Activated CD8-positive, alpha-beta T cell treated with anti-CD3 and anti-CD28 coated beads, Interleukin-2, amount 10 ng/mL, durations not matched to agents 7 days and 5 days (primary cell): ENCODE measurements at regions not wholly inside any gene's neighbourhood (a gene's known extent, or its start where the extent isn't known, plus 50 kb on each side); places are given as distances from the start of the nearest gene placed in this dataset.

Source experiments
- ATAC-seq: fragments of 150-1000 bp; cut with Tn5 transposase; one replicate; pipeline ENCODE4 v1.10.0; 2021; ENCODE audit warnings: moderate library complexity
- CTCF ChIA-PET: fragments of 350-600 bp; sonication (Branson Sonifier 250); formaldehyde crosslinking; loops from one replicate; lab custom pipeline; 2021; ENCODE audit warnings: antibody characterized with exemption; lab: Charles Lee
- POLR2A ChIA-PET: fragments of 350-600 bp; sonication (Branson Sonifier 250); formaldehyde crosslinking; loops from one replicate; lab custom pipeline; 2021; ENCODE audit warnings: antibody characterized with exemption; lab: Charles Lee
- DNase-seq: peaks from one replicate; pipeline ENCODE4 v3.0.0-alpha.2; 2020
- H3K27ac Mint-ChIP-seq: one replicate; pipeline ENCODE4 v1.8.0; 2021; ENCODE audit warnings: mild to moderate bottlenecking, mixed read lengths
- H3K27me3 Mint-ChIP-seq: one replicate; pipeline ENCODE4 v1.8.0; 2021; ENCODE audit warnings: low read depth, mixed read lengths
- H3K36me3 Mint-ChIP-seq: one replicate; pipeline ENCODE4 v1.8.0; 2021; ENCODE audit warnings: low read depth, mixed read lengths
- H3K4me1 Mint-ChIP-seq: one replicate; pipeline ENCODE4 v1.8.0; 2021; ENCODE audit warnings: low read depth, mixed read lengths
- H3K4me3 Mint-ChIP-seq: one replicate; pipeline ENCODE4 v1.8.0; 2021; ENCODE audit warnings: mild to moderate bottlenecking, mixed read lengths
- H3K9me3 Mint-ChIP-seq: one replicate; pipeline ENCODE4 v1.8.0; 2022; ENCODE audit warnings: mixed read lengths; ENCODE audit not compliant: insufficient read depth

DNA sequence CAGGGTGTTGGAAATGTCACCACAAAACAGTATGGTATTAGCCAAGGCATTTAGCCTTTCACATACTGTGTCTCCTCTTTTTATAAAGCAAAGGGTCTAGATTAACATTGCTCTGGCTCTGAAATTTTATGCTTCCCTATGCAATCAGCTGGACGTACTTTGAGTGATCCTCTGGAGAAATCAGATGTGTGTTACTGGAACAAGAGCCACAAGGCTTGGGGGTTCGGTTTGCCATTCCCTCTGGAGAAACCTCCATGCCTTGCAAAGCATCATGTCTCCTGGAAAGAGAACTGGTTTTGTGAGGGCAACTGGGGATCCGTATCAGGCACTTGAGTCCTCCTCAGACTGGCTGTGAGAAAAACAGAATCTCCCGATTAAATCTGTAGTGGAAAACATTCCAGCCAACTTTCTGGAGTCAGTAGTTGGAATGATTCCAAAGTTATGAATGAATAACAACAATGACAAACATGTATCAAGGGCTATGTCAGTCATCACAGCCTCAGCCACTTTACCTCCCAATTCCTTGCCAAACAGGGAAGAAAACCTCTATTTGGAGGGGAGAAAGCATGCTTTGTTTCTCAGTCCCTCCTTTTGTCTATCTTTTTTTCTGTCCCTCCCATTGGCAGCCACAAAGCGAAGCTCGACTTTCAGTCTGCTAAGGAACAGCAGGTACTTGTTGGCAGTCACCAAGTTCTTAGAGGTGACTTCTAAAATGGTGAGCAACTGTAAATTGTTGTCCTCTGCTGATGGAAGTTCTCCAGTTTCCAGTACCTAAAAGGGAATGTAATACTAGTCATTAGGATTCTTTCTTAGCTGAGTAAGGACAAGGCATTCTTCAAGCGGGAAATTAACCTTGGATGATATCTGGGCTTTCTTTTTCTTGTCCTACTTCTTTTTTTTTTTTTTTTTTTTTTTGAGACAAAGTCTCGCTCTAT is 864.8 kb upstream of the AUTS2 start:
- peaks cover 15% of the 10 kb centered on the region for H3K9me3 Mint-ChIP-seq
- H3K36me3 Mint-ChIP-seq, result no peaks in the 10 kb centered on the region
- H3K4me1 Mint-ChIP-seq, result no peaks in the 10 kb centered on the region
- ATAC-seq (no peak), DNase-seq (no peak)
- POLR2A ChIA-PET, result no interaction called here
- no peak overlapping the region for H3K27ac Mint-ChIP-seq
- no peak overlapping the region for H3K4me3 Mint-ChIP-seq
- no peaks in the 10 kb centered on the region for H3K27me3 Mint-ChIP-seq
- CTCF ChIA-PET, result no interaction called here

DNA sequence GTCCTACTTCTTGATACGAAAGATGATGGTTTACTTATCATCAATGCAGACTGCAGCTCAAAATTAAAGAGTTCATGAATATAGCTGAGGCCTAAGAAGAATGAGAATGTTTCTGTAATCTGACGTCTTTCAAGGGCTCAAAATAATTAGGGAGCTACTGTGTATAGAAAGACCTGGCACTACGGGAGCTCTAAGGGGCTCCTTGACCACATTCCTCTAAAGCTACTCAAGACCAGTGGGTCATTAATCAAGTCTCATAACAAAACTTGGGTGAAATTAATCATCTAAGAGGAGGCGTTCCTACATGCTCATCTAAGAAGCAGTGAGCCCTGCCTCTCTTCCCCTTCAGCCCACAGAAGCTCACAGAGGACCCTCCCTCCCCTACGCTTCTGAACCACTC is 863.8 kb upstream of the AUTS2 start:
- no peaks in the 10 kb centered on the region for H3K27me3 Mint-ChIP-seq
- CTCF ChIA-PET, result no interaction called here
- peaks cover 16% of the 10 kb centered on the region for H3K9me3 Mint-ChIP-seq
- no peaks in the 10 kb centered on the region for H3K4me1 Mint-ChIP-seq
- DNase-seq (no peak), ATAC-seq (no peak)
- H3K4me3 Mint-ChIP-seq, result no peak overlapping the region
- no peak overlapping the region for H3K27ac Mint-ChIP-seq
- no peaks in the 10 kb centered on the region for H3K36me3 Mint-ChIP-seq
- POLR2A ChIA-PET, result no interaction called here

DNA sequence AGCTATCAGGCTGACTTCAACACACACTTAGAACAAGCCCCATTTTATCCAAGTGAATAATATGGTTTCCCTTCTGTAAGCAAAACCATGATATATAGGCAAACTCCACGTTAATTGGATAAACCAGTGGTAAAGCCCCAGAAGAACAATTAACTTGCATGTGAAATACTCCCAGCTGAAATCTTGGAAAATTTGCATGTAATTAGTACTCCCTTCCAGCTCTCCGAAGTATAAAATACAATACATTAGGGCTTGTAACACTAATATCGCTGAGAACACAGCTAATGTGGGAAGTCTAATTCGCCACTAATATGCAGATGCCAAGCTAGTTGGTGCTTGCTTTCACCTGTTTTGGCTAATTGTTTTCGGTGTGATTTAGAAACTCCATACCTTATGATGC is 859.0 kb upstream of the AUTS2 start:
- ChIA-PET CTCF (no interaction called here), POLR2A (no interaction called here)
- H3K27ac Mint-ChIP-seq, result no peak overlapping the region
- no peak for DNase-seq
- H3K4me1 Mint-ChIP-seq, result no peaks in the 10 kb centered on the region
- H3K27me3 Mint-ChIP-seq, result no peaks in the 10 kb centered on the region
- ATAC-seq, result no peak
- H3K36me3 Mint-ChIP-seq, result no peaks in the 10 kb centered on the region
- H3K4me3 Mint-ChIP-seq, result no peak overlapping the region
- H3K9me3 Mint-ChIP-seq, result peaks cover 13% of the 10 kb centered on the region

DNA sequence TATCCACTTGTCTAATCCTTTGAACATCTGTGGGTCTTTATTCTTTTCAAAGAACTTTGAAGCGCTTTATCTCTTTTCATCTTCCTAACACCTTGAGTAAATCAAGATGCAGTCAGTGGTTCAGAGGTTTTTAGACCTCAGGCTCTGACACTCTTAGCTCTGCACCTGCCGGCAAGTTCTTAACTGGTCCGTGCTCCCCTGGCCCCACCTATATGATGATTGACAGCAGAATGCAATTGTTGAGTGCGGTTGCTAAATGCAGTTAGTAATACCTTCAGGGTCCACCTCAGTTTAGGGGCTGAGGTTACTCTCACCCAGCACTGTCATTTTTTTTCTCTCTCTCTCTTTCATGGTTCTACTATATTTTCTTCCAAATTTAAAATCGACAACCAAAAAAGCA is 854.2 kb upstream of the AUTS2 start:
- no peak for ATAC-seq
- CTCF ChIA-PET, result no interaction called here

DNA sequence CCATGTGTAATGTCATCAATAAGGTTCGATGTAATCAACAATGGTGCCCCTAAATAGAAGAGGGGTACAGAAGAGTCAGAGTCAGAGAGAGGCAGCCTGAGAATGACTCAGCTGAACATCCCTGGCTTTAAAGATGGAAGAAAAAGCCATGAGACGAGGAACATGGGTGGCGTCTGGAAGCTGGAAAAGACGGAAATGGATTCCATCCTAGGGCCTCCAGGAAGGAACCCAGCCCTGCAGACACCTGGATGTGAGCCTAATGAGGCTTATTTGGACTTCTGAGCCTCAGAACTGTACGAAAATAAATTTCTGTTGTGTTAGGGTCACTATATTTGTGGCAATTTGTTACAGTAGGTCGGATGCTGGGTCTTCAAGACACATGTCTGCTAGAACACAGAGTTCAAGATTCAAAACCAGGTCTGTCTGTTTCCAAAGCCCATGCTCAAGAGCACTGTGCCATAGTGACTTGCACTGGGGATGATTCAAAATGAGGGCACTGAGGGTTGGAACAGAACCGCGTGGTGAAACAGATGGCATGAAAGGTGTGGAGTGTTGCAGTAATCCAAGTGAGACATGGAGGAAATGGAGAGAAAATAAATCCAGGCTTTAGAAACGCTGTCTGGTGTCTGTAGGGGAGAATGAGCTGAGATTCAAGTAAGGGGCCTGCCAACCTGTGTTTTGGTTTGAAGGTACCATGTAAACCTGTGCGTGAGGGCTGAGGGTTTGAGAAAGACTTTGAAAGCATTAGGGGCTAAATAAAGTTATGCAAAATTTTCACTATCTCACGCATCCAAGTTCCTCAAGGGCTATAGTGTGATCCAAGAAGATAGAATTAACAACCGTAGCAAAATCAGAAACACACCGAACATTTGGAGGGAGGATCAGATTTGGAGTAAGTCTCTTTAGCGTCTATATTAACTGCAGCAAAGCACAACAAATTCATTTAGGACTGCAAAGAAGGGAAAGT is 849.1 kb upstream of the AUTS2 start:
- H3K36me3 Mint-ChIP-seq, result no peaks in the 10 kb centered on the region
- CTCF ChIA-PET, result no interaction called here
- POLR2A ChIA-PET, result no interaction called here
- no peaks in the 10 kb centered on the region for H3K27me3 Mint-ChIP-seq
- no peak for ATAC-seq
- no peak overlapping the region for H3K4me3 Mint-ChIP-seq
- DNase-seq, result no peak
- H3K4me1 Mint-ChIP-seq, result no peaks in the 10 kb centered on the region
- no peak overlapping the region for H3K27ac Mint-ChIP-seq
- H3K9me3 Mint-ChIP-seq, result peaks cover 2% of the 10 kb centered on the region

More for the DNA sequence above, 854.2 kb upstream of the AUTS2 start:
- no peak overlapping the region for H3K4me3 Mint-ChIP-seq
- no peak for DNase-seq
- H3K4me1 Mint-ChIP-seq, result no peaks in the 10 kb centered on the region
- H3K27me3 Mint-ChIP-seq, result no peaks in the 10 kb centered on the region
- POLR2A ChIA-PET, result no interaction called here
- H3K36me3 Mint-ChIP-seq, result no peaks in the 10 kb centered on the region
- H3K9me3 Mint-ChIP-seq, result no peaks in the 10 kb centered on the region
- no peak overlapping the region for H3K27ac Mint-ChIP-seq

DNA sequence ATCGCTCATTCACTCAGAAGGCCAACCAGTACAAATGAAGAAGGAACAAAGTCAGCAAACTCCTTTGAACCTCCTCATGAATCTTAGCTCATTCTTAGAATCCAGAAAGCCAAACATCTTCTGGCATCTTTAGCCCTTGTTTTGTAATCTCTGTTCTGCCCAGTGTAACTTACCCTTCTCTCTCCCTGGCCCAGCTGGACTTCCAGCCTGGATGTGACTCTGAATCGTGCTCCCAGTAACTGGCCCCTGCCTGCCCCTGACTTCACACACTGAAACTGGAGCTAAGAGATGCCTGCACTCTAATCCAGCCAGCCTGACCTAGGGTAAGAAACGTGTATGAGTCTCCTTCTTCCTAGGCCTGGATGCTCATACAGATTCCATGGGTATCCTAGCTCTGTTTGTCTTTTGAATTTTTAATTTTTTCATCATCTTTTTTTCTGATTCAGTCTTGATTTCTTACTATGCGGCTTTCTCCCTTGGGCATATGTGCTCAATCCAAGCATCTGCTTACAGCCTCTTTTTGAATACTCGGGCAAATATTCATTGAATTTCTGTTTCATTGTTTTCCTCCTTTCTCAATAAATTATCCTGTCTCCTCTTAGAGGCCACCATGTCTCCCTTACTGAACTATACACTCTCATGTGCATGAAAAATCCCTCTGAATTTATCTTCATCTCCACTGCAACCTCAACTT is 845.6 kb upstream of the AUTS2 start:
- H3K36me3 Mint-ChIP-seq, result no peaks in the 10 kb centered on the region

DNA sequence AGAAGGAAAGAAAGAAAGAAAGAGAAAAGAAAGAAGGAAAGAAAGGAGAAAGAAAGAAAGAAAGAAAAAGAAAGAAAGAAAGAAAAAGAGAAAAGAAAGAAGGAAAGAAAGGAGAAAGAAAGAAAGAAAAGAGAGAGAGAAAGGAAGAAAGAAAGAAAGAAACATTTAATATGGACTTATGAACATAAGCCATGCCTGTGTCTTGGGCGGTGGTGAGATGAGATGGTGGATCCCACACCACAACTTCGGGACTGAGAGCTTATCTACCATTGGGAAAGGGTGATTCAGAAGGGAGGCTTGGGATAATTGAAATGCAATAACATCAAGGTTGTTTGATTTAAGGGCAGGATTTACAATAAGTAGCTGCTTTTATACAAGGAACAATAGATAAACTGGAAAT is 843.9 kb upstream of the AUTS2 start:
- no peaks in the 10 kb centered on the region for H3K27me3 Mint-ChIP-seq
- ChIA-PET CTCF (no interaction called here), POLR2A (no interaction called here)

More for the DNA sequence above, 845.6 kb upstream of the AUTS2 start:
- Mint-ChIP-seq H3K9me3 (peaks cover 5% of the 10 kb centered on the region), H3K27me3 (no peaks in the 10 kb centered on the region), H3K4me1 (no peaks in the 10 kb centered on the region), H3K4me3 (no peak overlapping the region), H3K27ac (no peak overlapping the region)
- ChIA-PET CTCF (no interaction called here), POLR2A (no interaction called here)
- DNase-seq (no peak), ATAC-seq (no peak)

DNA sequence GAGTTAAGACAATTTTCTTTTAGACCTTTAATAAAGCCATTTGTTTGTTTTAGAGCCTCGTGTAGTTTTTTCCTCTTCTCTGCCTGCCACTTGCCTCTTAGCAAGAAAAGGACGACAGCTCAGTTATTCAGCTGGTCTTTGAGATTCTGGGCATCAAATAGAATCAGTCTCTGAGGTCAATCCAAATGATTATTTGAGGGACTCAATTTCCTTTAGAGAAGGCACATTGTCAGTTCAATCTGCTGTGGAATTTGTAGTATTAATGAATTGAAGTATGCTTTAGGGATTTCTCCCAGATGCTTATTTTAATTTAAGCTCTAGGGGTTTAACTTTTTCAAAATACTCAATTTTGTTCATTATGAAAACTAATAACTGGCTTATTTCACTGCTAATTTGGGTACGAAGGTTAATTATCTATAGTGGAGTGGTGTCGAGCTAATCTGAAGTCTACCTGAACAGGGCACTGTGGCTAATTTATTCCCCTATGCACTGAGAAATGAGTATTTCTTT is 841.2 kb upstream of the AUTS2 start:
- H3K4me1 Mint-ChIP-seq, result no peaks in the 10 kb centered on the region
- POLR2A ChIA-PET, result no interaction called here
- DNase-seq (no peak), ATAC-seq (no peak)
- no peak overlapping the region for H3K4me3 Mint-ChIP-seq
- H3K9me3 Mint-ChIP-seq, result peaks cover 9% of the 10 kb centered on the region
- no peaks in the 10 kb centered on the region for H3K27me3 Mint-ChIP-seq
- no peak overlapping the region for H3K27ac Mint-ChIP-seq
- CTCF ChIA-PET, result no interaction called here
- H3K36me3 Mint-ChIP-seq, result no peaks in the 10 kb centered on the region

More for the DNA sequence above, 843.9 kb upstream of the AUTS2 start:
- Mint-ChIP-seq H3K4me3 (no peak overlapping the region), H3K4me1 (no peaks in the 10 kb centered on the region), H3K36me3 (no peaks in the 10 kb centered on the region), H3K9me3 (peaks cover 9% of the 10 kb centered on the region), H3K27ac (no peak overlapping the region)
- ATAC-seq (no peak), DNase-seq (no peak)

DNA sequence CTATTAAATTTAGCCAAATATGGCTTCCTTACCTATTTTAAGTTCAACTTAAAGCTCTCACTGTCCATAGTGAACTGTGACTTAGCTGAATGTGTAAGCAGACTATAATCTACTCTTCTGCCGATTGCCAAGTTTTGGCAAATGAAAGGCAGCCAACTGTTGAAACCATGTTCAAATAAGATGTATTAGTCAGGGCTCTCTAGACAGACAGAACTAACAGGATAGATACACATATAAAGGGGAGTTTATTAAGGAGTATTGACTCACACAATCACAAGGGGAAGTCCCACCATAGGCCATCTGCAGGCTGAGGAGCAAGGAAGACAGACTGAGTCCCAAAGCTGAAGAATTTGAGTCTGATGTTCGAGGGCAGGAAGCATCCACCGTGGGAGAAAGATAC is 837.7 kb upstream of the AUTS2 start:
- H3K4me3 Mint-ChIP-seq, result no peak overlapping the region
- DNase-seq, result no peak
- H3K27me3 Mint-ChIP-seq, result no peaks in the 10 kb centered on the region
- POLR2A ChIA-PET, result no interaction called here
- no peaks in the 10 kb centered on the region for H3K4me1 Mint-ChIP-seq
- peaks cover 4% of the 10 kb centered on the region for H3K9me3 Mint-ChIP-seq
- no peak for ATAC-seq
- H3K36me3 Mint-ChIP-seq, result no peaks in the 10 kb centered on the region
- H3K27ac Mint-ChIP-seq, result no peak overlapping the region
- CTCF ChIA-PET, result no interaction called here

DNA sequence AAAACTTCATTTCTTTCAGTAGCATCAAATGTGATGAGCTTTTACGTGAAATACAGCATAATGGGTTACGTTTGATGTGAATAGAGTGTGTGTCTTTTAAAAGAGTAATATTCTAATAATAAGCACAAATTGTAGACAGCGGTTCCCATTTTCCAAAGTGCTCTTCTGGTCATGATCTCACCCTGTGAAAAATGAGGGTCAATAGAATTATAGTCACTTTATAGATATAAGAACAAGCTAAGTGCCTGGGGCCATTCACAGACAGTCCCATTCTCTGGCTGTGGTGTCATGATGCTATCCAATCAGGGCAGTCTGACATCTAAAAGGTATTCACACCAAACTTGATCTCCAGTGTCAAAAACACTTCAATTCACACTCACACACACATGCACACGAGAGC is 830.8 kb upstream of the AUTS2 start:
- POLR2A ChIA-PET, result no interaction called here
- no peaks in the 10 kb centered on the region for H3K36me3 Mint-ChIP-seq
- CTCF ChIA-PET, result no interaction called here
- H3K9me3 Mint-ChIP-seq, result no peaks in the 10 kb centered on the region
- no peaks in the 10 kb centered on the region for H3K27me3 Mint-ChIP-seq
- no peak for DNase-seq
- H3K4me1 Mint-ChIP-seq, result no peaks in the 10 kb centered on the region
- no peak for ATAC-seq
- H3K27ac Mint-ChIP-seq, result no peak overlapping the region
- no peak overlapping the region for H3K4me3 Mint-ChIP-seq

DNA sequence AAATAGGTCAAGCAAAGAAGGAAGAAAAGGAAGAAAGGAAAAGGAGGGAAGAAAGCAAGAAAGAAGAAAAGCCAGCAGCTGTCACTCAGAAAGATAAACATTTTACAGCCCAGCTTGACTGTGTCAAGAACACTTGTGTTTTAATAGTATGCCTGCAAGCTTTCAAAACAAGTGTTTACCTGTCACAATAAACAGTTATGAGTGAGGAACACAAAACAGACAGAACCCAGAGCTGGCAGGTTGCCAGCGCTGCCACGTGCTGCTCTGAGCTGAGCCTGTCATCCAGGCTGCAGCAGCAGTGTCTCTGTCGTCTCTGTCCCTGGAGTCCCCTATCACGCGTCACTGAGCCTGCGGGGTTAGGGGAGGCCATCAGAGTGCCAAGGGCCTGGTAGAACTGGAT is 827.6 kb upstream of the AUTS2 start:
- H3K4me3 Mint-ChIP-seq, result no peak overlapping the region
- no peak overlapping the region for H3K27ac Mint-ChIP-seq
- peaks cover 9% of the 10 kb centered on the region for H3K9me3 Mint-ChIP-seq
- H3K27me3 Mint-ChIP-seq, result no peaks in the 10 kb centered on the region
- H3K4me1 Mint-ChIP-seq, result no peaks in the 10 kb centered on the region
- no peak for ATAC-seq
- DNase-seq, result no peak
- H3K36me3 Mint-ChIP-seq, result no peaks in the 10 kb centered on the region
- ChIA-PET CTCF (no interaction called here), POLR2A (no interaction called here)
